ENCODE measurements at regions not wholly inside any gene's neighbourhood (a gene's known extent, or its start where the extent isn't known, plus 50 kb on each side); places are given as distances from the start of the nearest gene placed in this dataset.

DNA sequence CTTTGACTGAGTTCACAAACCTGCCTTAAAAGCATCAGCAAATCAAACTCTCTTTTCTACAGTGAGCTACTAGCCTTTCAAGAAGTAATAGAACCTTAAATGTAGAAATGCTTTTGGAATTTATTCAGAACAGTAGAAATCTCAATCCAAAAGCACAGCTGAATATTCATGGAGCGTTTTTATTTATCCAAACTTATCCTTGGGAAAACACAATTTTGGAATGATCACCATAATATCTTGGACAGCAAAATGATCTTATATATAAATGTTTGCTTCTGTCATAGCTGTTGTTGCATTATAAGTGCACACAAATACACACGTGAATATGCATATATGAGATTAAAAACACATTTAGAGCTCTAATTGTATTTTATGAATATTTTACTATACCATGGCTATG, 747.3 kb upstream of the PIK3C3 start:
- Histone ChIP-seq H3K9me3 (no peaks in the 10 kb centered on the region), H3K27ac (no peak overlapping the region), H3K4me3 (no peak overlapping the region), H3K4me1 (no peaks in the 10 kb centered on the region), H3K27me3 (no peaks in the 10 kb centered on the region), H3K36me3 (no peaks in the 10 kb centered on the region)
- WGBS: 76% methylated on average over 2 of the region's 2 CpGs
- TF ChIP-seq EP300 (IDR thresholded peaks at IDR 0.05): no peak
- TF ChIP-seq POLR2A (IDR thresholded peaks at IDR 0.05): no peak
- TF ChIP-seq, protein P1, sequence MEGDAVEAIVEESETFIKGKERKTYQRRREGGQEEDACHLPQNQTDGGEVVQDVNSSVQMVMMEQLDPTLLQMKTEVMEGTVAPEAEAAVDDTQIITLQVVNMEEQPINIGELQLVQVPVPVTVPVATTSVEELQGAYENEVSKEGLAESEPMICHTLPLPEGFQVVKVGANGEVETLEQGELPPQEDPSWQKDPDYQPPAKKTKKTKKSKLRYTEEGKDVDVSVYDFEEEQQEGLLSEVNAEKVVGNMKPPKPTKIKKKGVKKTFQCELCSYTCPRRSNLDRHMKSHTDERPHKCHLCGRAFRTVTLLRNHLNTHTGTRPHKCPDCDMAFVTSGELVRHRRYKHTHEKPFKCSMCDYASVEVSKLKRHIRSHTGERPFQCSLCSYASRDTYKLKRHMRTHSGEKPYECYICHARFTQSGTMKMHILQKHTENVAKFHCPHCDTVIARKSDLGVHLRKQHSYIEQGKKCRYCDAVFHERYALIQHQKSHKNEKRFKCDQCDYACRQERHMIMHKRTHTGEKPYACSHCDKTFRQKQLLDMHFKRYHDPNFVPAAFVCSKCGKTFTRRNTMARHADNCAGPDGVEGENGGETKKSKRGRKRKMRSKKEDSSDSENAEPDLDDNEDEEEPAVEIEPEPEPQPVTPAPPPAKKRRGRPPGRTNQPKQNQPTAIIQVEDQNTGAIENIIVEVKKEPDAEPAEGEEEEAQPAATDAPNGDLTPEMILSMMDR (IDR thresholded peaks at IDR 0.05): no peak
- no peak for TF ChIP-seq POLR2AphosphoS5 (IDR thresholded peaks at IDR 0.05)
- DNase-seq (ENCODE audit: low spot score in 2 of 2): no peak

DNA sequence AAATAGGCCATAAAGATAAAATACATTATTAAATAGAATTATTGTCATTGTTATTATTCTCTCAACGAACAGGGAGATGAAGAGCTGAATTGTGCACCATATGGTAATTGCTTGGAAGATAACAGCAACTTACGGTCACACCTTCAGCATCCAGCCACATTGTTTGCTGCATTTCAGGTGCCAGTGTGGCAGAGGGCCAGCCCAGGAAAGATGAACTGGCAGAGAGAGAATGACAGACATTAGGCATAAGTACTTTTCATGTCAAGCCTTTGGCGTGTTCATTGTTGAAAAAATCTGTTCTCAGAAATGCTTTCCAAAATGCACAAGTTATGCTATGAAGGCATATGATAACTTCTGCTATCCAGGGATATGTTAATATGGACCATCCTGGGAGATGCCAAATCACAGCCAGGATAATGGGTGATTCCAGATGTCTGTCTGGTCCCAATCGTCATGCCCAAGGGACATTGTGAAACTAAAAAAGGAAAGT, 748.6 kb upstream of the PIK3C3 start:
- TF ChIP-seq, protein P1 (IDR thresholded peaks at IDR 0.05): no peak
- TF ChIP-seq POLR2A (IDR thresholded peaks at IDR 0.05) (no peak), POLR2AphosphoS5 (IDR thresholded peaks at IDR 0.05) (no peak), EP300 (IDR thresholded peaks at IDR 0.05) (no peak)
- H3K9me3 ChIP-seq: no peaks in the 10 kb centered on the region
- no peak overlapping the region for H3K27ac ChIP-seq
- 49% methylated on average over 4 of the region's 4 CpGs for WGBS
- DNase-seq (ENCODE audit: low spot score in 2 of 2): no peak
- no peaks in the 10 kb centered on the region for H3K4me1 ChIP-seq
- no peaks in the 10 kb centered on the region for H3K36me3 ChIP-seq
- H3K4me3 ChIP-seq: no peak overlapping the region
- H3K27me3 ChIP-seq: no peaks in the 10 kb centered on the region

DNA sequence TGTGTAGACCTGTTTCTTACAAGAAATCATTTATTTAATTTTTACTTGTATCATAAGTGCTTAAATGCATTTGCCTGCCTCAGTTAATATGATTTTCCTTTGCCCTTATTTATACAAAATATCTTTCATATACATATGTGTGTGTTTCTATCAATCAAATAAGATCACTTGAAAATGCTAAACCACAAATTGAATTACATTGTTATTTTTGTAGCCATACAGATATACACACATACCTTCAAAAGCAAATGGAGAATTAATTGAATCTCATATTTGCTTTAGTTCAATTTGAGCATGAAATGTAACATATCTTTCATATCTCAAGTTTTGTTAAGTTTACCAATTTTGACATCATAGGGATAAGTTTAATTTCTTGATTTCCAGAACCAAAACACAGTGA, 755.8 kb upstream of the PIK3C3 start:
- H3K36me3 ChIP-seq: no peaks in the 10 kb centered on the region
- H3K9me3 ChIP-seq: no peaks in the 10 kb centered on the region
- H3K4me3 ChIP-seq: no peak overlapping the region
- TF ChIP-seq POLR2AphosphoS5 (IDR thresholded peaks at IDR 0.05) (no peak), POLR2A (IDR thresholded peaks at IDR 0.05) (no peak), EP300 (IDR thresholded peaks at IDR 0.05) (no peak)
- TF ChIP-seq, protein P1 (IDR thresholded peaks at IDR 0.05): no peak
- H3K4me1 ChIP-seq: no peaks in the 10 kb centered on the region
- no peak for DNase-seq (ENCODE audit: low spot score in 2 of 2)
- no peak overlapping the region for H3K27ac ChIP-seq
- H3K27me3 ChIP-seq: no peaks in the 10 kb centered on the region

DNA sequence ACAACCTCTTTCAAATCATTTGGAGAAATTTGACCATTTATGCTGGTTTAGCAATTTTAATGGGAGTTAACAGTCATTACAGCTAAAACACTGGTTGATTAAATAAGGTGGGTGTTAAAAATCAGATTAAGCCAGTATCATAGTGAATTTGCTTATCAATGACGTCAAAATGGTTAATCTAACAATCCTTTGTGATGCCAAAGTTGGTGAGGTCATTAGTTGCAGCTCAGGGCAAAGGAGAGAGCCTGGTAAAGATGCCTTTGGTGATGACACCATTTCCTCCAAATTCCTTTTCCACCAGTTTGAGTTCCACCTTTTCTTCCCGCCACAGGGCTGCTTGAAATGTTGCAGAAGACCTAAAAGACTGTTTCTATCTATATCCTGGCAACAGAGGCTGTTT, 757.1 kb upstream of the PIK3C3 start:
- TF ChIP-seq, protein P1 (IDR thresholded peaks at IDR 0.05): no peak
- TF ChIP-seq EP300 (IDR thresholded peaks at IDR 0.05) (no peak), POLR2A (IDR thresholded peaks at IDR 0.05) (no peak), POLR2AphosphoS5 (IDR thresholded peaks at IDR 0.05) (no peak)
- Histone ChIP-seq H3K27ac (no peak overlapping the region), H3K27me3 (no peaks in the 10 kb centered on the region), H3K4me1 (no peaks in the 10 kb centered on the region), H3K36me3 (no peaks in the 10 kb centered on the region), H3K9me3 (no peaks in the 10 kb centered on the region), H3K4me3 (no peak overlapping the region)
- no peak for DNase-seq (ENCODE audit: low spot score in 2 of 2)
- 72% methylated on average over 2 of the region's 2 CpGs for WGBS

DNA sequence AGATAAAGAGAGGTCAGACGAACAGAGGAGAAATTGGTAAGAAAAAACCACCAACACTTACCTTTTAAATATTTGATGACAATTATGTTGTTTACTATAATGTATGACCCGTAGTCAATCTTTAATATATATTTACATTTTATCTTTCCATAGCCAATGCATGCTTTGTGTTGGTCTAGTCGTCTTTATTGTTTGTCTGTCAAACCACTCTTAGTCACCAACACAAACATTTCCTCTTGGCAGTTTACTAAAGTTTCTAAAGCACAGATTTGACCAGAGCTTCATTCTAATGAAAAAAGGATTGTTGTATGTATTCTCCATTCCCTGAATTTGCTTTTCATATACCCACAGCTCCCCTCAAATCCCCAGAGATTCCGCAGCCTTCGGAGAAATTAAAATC, 784.7 kb upstream of the PIK3C3 start:
- Histone ChIP-seq H3K36me3 (no peaks in the 10 kb centered on the region), H3K27me3 (no peaks in the 10 kb centered on the region), H3K4me1 (no peaks in the 10 kb centered on the region), H3K27ac (no peak overlapping the region), H3K4me3 (no peak overlapping the region), H3K9me3 (no peaks in the 10 kb centered on the region)
- no peak for TF ChIP-seq POLR2AphosphoS5 (IDR thresholded peaks at IDR 0.05)
- no peak for TF ChIP-seq EP300 (IDR thresholded peaks at IDR 0.05)
- TF ChIP-seq, protein P1 (IDR thresholded peaks at IDR 0.05): no peak
- TF ChIP-seq POLR2A (IDR thresholded peaks at IDR 0.05): no peak
- 70% methylated on average over 5 of the region's 5 CpGs for WGBS
- DNase-seq (ENCODE audit: low spot score in 2 of 2): no peak
